ENCODE measurements at regions not wholly inside any gene's neighbourhood (a gene's known extent, or its start where the extent isn't known, plus 50 kb on each side); places are given as distances from the start of the nearest gene placed in this dataset.

DNA sequence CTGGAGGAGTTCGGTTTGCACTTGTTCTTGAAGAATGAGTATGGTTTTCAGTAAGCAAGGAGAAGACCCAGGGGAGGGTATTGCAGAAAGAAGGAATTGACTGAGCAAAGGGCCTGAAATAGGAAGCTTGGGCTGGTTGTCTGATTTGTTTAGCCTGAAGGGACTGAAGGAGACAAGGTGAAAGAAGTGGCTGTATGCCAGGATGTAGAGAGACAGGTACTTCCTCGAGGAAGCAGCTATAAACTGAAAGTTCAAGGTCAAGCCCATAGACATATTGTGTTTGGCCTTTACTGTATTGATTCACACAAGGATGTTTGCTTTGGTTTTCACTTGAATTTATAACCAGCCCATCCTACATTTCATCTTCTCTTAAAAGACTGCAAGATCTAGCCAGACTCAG is 183.1 kb downstream of the PALM2AKAP2 start:
- DNase-seq (ENCODE audit: low spot score), result no peak
- intact Hi-C loops (cut with DNase I), result no loop called here
- Histone ChIP-seq H3K27me3 (replicated peaks; ENCODE audit: insufficient read depth) (no peaks in the 10 kb centered on the region), H3K27ac (no peak overlapping the region), H3K9me3 (no peaks in the 10 kb centered on the region), H3K4me1 (replicated peaks) (no peaks in the 10 kb centered on the region), H3K4me3 (no peak overlapping the region), H3K36me3 (no peaks in the 10 kb centered on the region)
- TF ChIP-seq POLR2A (IDR thresholded peaks at IDR 0.05) (no peak), POLR2AphosphoS5 (IDR thresholded peaks at IDR 0.05) (no peak)
- TF ChIP-seq, protein P1, sequence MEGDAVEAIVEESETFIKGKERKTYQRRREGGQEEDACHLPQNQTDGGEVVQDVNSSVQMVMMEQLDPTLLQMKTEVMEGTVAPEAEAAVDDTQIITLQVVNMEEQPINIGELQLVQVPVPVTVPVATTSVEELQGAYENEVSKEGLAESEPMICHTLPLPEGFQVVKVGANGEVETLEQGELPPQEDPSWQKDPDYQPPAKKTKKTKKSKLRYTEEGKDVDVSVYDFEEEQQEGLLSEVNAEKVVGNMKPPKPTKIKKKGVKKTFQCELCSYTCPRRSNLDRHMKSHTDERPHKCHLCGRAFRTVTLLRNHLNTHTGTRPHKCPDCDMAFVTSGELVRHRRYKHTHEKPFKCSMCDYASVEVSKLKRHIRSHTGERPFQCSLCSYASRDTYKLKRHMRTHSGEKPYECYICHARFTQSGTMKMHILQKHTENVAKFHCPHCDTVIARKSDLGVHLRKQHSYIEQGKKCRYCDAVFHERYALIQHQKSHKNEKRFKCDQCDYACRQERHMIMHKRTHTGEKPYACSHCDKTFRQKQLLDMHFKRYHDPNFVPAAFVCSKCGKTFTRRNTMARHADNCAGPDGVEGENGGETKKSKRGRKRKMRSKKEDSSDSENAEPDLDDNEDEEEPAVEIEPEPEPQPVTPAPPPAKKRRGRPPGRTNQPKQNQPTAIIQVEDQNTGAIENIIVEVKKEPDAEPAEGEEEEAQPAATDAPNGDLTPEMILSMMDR (IDR thresholded peaks at IDR 0.05), result no peak
- 48% methylated on average over 2 of the region's 2 CpGs for WGBS

DNA sequence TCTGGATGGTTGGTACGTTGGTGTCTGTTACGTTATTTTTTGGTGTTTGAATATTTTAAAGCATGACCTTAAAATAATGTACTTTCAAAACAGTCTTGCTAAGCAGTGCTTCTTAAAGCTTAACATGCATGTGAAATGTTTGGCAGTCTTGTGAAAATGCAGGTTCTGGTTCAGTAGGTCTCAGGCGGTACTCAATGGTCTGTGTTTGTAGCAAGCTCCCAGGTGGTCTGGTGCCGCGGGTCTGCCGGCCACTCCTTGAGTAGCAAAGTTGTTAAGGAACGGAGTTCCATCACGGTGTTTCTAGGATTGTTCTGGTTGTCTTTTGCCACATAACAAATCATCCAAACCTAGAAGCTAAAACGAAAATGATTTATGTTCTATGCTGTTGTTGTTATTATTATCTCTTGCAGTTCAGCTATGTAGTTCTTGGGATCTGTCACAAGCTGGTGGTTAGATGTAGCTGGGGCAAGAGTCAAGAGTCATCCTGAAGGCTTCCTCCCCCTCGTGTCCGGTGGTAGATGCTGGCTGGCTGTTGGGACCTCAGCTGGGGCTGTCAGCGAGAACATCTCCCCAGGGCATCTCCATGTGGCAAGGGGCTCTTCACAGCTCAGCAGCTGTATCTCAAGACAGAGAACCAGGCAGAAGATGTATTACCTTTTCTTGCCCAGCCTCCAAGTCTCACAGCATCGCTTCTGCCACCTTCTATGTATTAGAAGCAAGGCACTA is 186.8 kb downstream of the PALM2AKAP2 start:
- DNase-seq (ENCODE audit: low spot score), result no peak
- WGBS, result 91% methylated on average over 13 of the region's 13 CpGs
- Histone ChIP-seq H3K36me3 (no peaks in the 10 kb centered on the region), H3K9me3 (no peaks in the 10 kb centered on the region), H3K4me1 (replicated peaks) (no peaks in the 10 kb centered on the region), H3K27me3 (replicated peaks; ENCODE audit: insufficient read depth) (no peaks in the 10 kb centered on the region), H3K4me3 (no peak overlapping the region), H3K27ac (no peak overlapping the region)
- intact Hi-C loops (cut with DNase I), result no loop called here
- TF ChIP-seq POLR2AphosphoS5 (IDR thresholded peaks at IDR 0.05), result no peak
- TF ChIP-seq, protein P1 (IDR thresholded peaks at IDR 0.05), result no peak

GRCh38 chr9:109967651-109968642 is 187.9 kb downstream of the PALM2AKAP2 start:
- Histone ChIP-seq H3K27ac (no peak overlapping the region), H3K4me1 (replicated peaks) (no peaks in the 10 kb centered on the region), H3K9me3 (no peaks in the 10 kb centered on the region), H3K36me3 (no peaks in the 10 kb centered on the region), H3K27me3 (replicated peaks; ENCODE audit: insufficient read depth) (no peaks in the 10 kb centered on the region), H3K4me3 (no peak overlapping the region)
- no peak for DNase-seq (ENCODE audit: low spot score)
- TF ChIP-seq, protein P1 (IDR thresholded peaks at IDR 0.05), result no peak
- TF ChIP-seq POLR2AphosphoS5 (IDR thresholded peaks at IDR 0.05) (no peak), POLR2A (IDR thresholded peaks at IDR 0.05) (no peak)
- 85% methylated on average over 8 of the region's 8 CpGs for WGBS
- intact Hi-C loops (cut with DNase I), result no loop called here

GRCh38 chr9:109969011-109969410 is 189.0 kb downstream of the PALM2AKAP2 start:
- DNase-seq (ENCODE audit: low spot score), result no peak
- intact Hi-C loops (cut with DNase I), result no loop called here

More at GRCh38 chr9:109969011-109969410, 189.0 kb downstream of the PALM2AKAP2 start:
- Histone ChIP-seq H3K9me3 (no peaks in the 10 kb centered on the region), H3K36me3 (no peaks in the 10 kb centered on the region), H3K27me3 (replicated peaks; ENCODE audit: insufficient read depth) (no peaks in the 10 kb centered on the region), H3K4me3 (no peak overlapping the region), H3K27ac (no peak overlapping the region), H3K4me1 (replicated peaks) (no peaks in the 10 kb centered on the region)
- 78% methylated on average over 4 of the region's 4 CpGs for WGBS
- no peak for TF ChIP-seq POLR2AphosphoS5 (IDR thresholded peaks at IDR 0.05)
- TF ChIP-seq, protein P1 (IDR thresholded peaks at IDR 0.05), result no peak
